ENCODE measurements at regions not wholly inside any gene's neighbourhood (a gene's known extent, or its start where the extent isn't known, plus 50 kb on each side); places are given as distances from the start of the nearest gene placed in this dataset.
"Not testable (repeated sequence)": the region's sequence is repeated elsewhere in the genome, so short reads cannot be mapped to it uniquely, and the experiment has no call there.

GRCh38 chr7:120189623-120190022, 83.4 kb upstream of the KCND2 start:
- H3K36me3 Mint-ChIP-seq (ENCODE audit: low read depth, unreplicated experiment): no peaks in the 10 kb centered on the region
- H3K4me3 Mint-ChIP-seq (ENCODE audit: unreplicated experiment): no peak overlapping the region
- H3K27me3 Mint-ChIP-seq (ENCODE audit: unreplicated experiment): peaks cover 2% of the 10 kb centered on the region
- H3K9me3 Mint-ChIP-seq (ENCODE audit: unreplicated experiment): no peaks in the 10 kb centered on the region
- H3K4me1 Mint-ChIP-seq (ENCODE audit: unreplicated experiment): no peaks in the 10 kb centered on the region
- no peak for TF ChIP-seq CTCF (IDR thresholded peaks at IDR 0.05; ENCODE audit: unreplicated experiment)
- DNase-seq (ENCODE audit: low spot score): no peak
- no peak overlapping the region for H3K27ac Mint-ChIP-seq (ENCODE audit: unreplicated experiment)

GRCh38 chr7:120190109-120190508, 82.9 kb upstream of the KCND2 start:
- no peak for DNase-seq (ENCODE audit: low spot score)
- Mint-ChIP-seq H3K27ac (ENCODE audit: unreplicated experiment) (no peak overlapping the region), H3K9me3 (ENCODE audit: unreplicated experiment) (no peaks in the 10 kb centered on the region)

GRCh38 chr7:120190566-120190965, 82.4 kb upstream of the KCND2 start:
- H3K4me3 Mint-ChIP-seq (ENCODE audit: unreplicated experiment): no peak overlapping the region
- peaks cover 2% of the 10 kb centered on the region for H3K27me3 Mint-ChIP-seq (ENCODE audit: unreplicated experiment)
- no peaks in the 10 kb centered on the region for H3K36me3 Mint-ChIP-seq (ENCODE audit: low read depth, unreplicated experiment)
- DNase-seq (ENCODE audit: low spot score): no peak
- H3K9me3 Mint-ChIP-seq (ENCODE audit: unreplicated experiment): no peaks in the 10 kb centered on the region
- no peak overlapping the region for H3K27ac Mint-ChIP-seq (ENCODE audit: unreplicated experiment)
- no peak for TF ChIP-seq CTCF (IDR thresholded peaks at IDR 0.05; ENCODE audit: unreplicated experiment)
- H3K4me1 Mint-ChIP-seq (ENCODE audit: unreplicated experiment): peaks cover 2% of the 10 kb centered on the region

More at GRCh38 chr7:120190109-120190508, 82.9 kb upstream of the KCND2 start:
- H3K36me3 Mint-ChIP-seq (ENCODE audit: low read depth, unreplicated experiment): no peaks in the 10 kb centered on the region
- peaks cover 2% of the 10 kb centered on the region for H3K27me3 Mint-ChIP-seq (ENCODE audit: unreplicated experiment)
- no peak for TF ChIP-seq CTCF (IDR thresholded peaks at IDR 0.05; ENCODE audit: unreplicated experiment)
- H3K4me1 Mint-ChIP-seq (ENCODE audit: unreplicated experiment): no peaks in the 10 kb centered on the region
- no peak overlapping the region for H3K4me3 Mint-ChIP-seq (ENCODE audit: unreplicated experiment)

GRCh38 chr7:120191423-120191822, 81.6 kb upstream of the KCND2 start:
- H3K9me3 Mint-ChIP-seq (ENCODE audit: unreplicated experiment); H3K27me3 Mint-ChIP-seq (ENCODE audit: unreplicated experiment); H3K4me1 Mint-ChIP-seq (ENCODE audit: unreplicated experiment); H3K36me3 Mint-ChIP-seq (ENCODE audit: low read depth, unreplicated experiment); DNase-seq (ENCODE audit: low spot score); H3K27ac Mint-ChIP-seq (ENCODE audit: unreplicated experiment); H3K4me3 Mint-ChIP-seq (ENCODE audit: unreplicated experiment): not testable (repeated sequence)

- Mint-ChIP-seq H3K36me3 (ENCODE audit: low read depth, unreplicated experiment) (no peaks in the 10 kb centered on the region), H3K9me3 (ENCODE audit: unreplicated experiment) (no peaks in the 10 kb centered on the region), H3K27ac (ENCODE audit: unreplicated experiment) (no peak overlapping the region), H3K27me3 (ENCODE audit: unreplicated experiment) (no peaks in the 10 kb centered on the region), H3K4me3 (ENCODE audit: unreplicated experiment) (no peak overlapping the region), H3K4me1 (ENCODE audit: unreplicated experiment) (no peaks in the 10 kb centered on the region)
- no peak for TF ChIP-seq CTCF (IDR thresholded peaks at IDR 0.05; ENCODE audit: unreplicated experiment)
- no peak for DNase-seq (ENCODE audit: low spot score)
Measured at GRCh38 chr7:120201290-120201689, 71.7 kb upstream of the KCND2 start.

GRCh38 chr7:120205101-120205500, 67.9 kb upstream of the KCND2 start:
- no peaks in the 10 kb centered on the region for H3K36me3 Mint-ChIP-seq (ENCODE audit: low read depth, unreplicated experiment)
- DNase-seq (ENCODE audit: low spot score): no peak
- no peaks in the 10 kb centered on the region for H3K9me3 Mint-ChIP-seq (ENCODE audit: unreplicated experiment)
- H3K27ac Mint-ChIP-seq (ENCODE audit: unreplicated experiment): no peak overlapping the region
- no peaks in the 10 kb centered on the region for H3K4me1 Mint-ChIP-seq (ENCODE audit: unreplicated experiment)
- no peak for TF ChIP-seq CTCF (IDR thresholded peaks at IDR 0.05; ENCODE audit: unreplicated experiment)
- no peaks in the 10 kb centered on the region for H3K27me3 Mint-ChIP-seq (ENCODE audit: unreplicated experiment)
- no peak overlapping the region for H3K4me3 Mint-ChIP-seq (ENCODE audit: unreplicated experiment)
